Skeletal muscle cell (primary cell): ENCODE measurements at regions not wholly inside any gene's neighbourhood (a gene's known extent, or its start where the extent isn't known, plus 50 kb on each side); places are given as distances from the start of the nearest gene placed in this dataset.

Source experiments
- DNase-seq: peaks from one replicate; pipeline ENCODE4 v3.0.0-alpha.2; 2010; ENCODE audit warnings: low read depth
- H3K4me3 ChIP-seq: 2 replicates; pipeline ENCODE4 v1.5.1; 2011; ENCODE audit warnings: low read depth, mild to moderate bottlenecking, control low read depth, low read length, moderate library complexity

- no peak overlapping the region for H3K4me3 ChIP-seq
- peak; percentile 10 for DNase-seq
Observed at GRCh38 chr12:16670456-16671050, 64.6 kb upstream of the LMO3 start.

GRCh38 chr12:16669756-16670155 lies 63.8 kb upstream of the LMO3 start:
- DNase-seq, result no peak
- H3K4me3 ChIP-seq, result no peak overlapping the region

GRCh38 chr12:16668198-16668597 lies 62.2 kb upstream of the LMO3 start:
- DNase-seq, result no peak
- no peak overlapping the region for H3K4me3 ChIP-seq

- no peak overlapping the region for H3K4me3 ChIP-seq
- no peak for DNase-seq
Observed at GRCh38 chr12:16658699-16659098, 52.7 kb upstream of the LMO3 start.
